Stimulated activated CD4-positive, alpha-beta T cell treated with anti-CD3 and anti-CD28 coated beads, Interleukin-4, amount 100 ng/mL, for 4 hours (primary cell): ENCODE measurements at regions not wholly inside any gene's neighbourhood (a gene's known extent, or its start where the extent isn't known, plus 50 kb on each side); places are given as distances from the start of the nearest gene placed in this dataset.

Experiments
- DNase-seq, 2 experiments: peaks; one replicate each; pipeline ENCODE4 v3.0.0-alpha.2; 2020

DNA sequence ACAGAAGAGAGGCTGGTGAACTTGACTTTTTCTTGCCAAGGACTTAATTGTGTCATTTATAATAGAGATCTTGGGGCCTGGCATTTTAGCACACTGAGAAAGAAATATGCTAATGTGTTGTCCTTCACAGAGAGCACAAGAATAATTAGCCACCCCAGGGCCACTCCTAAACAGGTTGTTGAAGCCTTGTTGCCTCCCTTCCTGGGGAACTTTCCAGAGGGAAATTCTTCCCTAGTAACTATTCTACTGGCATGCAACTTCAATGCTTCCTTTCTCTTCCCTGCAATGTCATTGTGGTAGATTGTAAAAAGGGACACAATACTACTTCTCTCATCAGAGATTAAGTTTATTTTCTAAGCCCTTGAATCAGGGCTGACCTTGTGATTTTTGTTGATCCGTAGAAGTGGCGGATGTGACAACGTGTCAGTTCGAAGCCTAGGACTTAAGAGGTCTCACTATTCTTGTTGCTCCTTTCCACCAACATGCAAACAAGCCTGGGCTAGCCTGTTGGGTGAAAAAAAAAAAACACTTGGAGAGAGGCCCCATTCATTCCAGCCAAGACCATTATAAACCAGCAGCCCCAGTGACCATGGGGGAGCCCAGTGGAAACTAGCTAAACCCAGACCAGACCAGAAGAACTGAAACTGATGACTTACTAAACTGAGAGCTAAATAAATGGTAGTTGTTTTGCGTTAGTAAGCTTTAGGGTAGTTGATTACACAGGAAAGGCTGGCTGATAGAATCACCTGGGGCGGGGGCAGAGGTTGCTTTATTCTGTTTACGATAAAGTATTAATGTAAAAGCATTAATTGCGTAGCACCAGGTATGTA is 287.2 kb downstream of the SHQ1 start:
- DNase-seq = no peak

DNA sequence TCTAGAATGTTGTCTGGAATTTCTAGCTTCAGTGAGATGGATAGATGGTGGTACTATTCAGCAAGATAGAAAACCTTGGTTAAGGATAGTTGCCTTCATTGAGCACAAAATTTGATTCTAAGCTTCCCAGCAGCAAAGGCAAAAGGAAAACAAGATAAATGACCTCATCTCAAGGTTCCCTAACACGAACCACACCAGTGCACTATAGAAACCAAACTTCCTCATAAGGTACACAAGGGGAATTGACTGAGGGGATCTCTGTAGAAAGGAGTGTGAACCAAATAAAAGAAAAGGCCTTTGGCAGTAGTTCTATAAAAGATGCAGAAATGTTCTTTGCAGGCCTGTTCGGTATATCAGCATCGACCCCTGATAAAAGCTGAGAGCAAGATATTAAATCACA is 288.9 kb downstream of the SHQ1 start:
- no peak for DNase-seq

DNA sequence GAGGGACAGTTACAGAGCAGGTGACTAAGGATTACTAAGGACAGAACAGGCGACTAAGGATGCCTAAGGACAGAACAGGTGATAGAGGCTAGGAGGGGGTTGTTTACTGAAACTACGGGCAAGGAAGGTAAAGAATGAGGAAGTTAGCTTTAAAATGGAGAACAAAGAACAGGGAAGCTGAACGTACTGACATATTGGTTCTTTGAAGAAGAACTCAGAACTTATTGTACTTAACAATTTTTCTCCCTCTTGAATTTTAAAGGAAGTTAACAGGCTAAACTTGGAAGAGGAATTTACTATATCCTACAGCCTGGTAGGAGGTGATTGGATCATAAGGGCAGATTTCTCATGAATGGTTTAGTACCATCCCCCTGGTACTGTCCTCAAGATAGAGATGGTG is 290.2 kb downstream of the SHQ1 start:
- no peak for DNase-seq

DNA sequence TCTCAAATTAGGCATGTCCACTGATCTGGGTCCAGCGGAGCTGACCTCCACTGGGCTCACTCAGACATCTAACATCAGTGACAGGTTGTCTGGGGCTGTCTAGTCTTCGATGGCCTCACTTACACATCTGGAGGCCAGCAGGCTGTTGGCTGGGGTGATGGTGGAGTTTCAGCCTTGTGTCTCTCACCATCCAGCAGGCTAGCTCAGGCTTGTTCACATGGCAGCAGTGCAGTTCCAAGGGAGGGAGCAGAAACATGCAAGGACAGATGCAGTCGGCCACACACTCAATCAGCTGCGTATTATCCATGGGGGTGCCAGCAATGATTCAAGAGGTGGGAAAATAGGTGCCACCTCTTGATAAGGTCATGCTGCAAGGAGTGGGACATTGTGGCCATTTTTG is 292.5 kb downstream of the SHQ1 start:
- no peak for DNase-seq

DNA sequence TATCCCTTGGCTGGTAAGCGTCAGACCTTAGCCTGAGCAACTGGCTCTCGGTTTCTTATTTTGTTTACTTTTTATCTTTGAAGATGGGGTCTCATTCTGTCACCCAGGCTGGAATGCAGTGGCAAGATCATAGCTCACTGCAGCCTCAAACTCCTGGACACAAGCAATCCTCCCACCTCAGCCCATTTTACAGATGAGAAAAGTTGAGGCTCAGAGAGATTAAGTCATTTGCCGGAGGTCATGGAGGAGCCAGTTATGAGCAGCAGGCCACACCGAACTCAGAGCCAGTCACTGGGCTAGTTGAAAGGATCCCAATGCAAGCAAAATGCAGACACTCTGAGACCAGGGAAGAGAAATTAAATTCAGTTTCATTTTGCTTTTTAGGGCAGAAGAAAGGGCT is 293.6 kb downstream of the SHQ1 start:
- DNase-seq = no peak

- DNase-seq = no peak
Observed at GRCh38 chr3:72553298-72553697, 294.9 kb downstream of the SHQ1 start.

DNA sequence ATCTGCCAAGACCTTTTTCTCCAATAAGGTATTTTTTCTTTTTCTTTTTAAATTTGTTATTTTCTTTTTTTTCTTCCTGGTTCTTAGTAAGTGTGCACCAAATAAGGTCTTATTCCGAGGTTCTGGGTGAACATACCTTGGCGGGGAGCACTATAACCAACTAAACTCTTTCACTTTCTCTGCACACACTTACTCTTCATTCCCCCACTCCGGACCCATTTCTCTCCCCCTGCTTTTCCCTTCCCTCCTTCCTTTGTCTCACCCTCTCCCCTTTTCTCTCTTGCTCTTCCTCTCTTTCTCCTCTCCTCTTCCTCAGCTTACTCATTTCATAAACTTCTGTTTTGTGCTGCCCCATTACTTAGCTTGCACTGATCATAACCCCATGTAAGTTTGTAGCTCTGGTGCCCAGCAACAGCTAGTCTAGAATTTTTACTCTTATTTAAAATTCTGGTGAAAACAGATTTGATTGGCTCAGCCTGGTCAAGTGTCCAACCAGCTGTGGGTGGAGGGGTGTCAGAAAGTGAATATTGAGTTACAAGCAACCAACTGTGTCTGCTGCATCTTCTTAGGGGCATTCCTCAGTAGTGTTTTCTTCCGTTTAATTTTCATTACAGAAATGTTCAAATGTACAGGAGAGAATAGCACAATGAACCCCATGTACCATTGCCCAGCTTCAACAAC is 297.5 kb downstream of the SHQ1 start:
- no peak for DNase-seq

GRCh38 chr3:72549761-72550581 is 298.3 kb downstream of the SHQ1 start:
- DNase-seq = no peak

GRCh38 chr3:72548981-72549380 is 299.3 kb downstream of the SHQ1 start:
- DNase-seq = no peak

DNA sequence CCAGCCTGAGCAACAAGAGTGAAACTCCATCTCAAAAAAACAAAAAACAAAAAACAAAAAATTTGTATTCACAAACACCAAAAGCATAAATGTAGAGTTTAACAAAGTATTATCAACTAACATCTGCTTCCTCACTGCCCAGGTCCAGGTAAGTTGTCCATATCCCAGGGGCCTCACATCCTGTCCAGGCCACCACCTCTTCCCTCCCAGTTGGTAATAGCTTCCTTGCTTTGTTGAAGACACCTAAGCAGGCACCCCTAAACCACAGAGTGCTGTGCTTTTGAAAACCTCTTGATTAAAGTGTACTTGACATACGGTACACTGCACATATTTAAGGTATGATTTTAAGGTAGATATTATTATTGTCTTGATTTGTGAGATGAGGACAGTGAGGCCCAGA is 299.8 kb downstream of the SHQ1 start:
- no peak for DNase-seq

DNA sequence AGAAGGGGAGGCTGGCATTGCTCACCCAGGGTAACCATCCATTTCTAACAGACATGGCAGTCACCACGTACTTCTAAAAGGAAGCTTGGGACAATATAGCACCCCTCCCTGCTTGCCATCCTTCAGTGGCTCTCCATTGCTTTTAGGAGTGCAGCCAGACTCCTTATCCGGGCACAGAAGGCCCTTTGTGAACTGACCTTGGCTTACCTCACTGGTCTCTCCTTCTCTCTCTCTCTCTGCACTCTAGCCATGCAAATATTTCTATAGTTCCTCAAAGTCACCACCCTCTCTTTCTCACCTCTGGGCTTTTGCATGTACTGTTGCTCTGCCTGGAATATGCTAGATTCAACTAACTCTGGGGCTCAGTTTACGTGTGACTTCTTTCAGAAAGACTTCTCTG is 301.1 kb downstream of the SHQ1 start:
- DNase-seq = no peak

DNA sequence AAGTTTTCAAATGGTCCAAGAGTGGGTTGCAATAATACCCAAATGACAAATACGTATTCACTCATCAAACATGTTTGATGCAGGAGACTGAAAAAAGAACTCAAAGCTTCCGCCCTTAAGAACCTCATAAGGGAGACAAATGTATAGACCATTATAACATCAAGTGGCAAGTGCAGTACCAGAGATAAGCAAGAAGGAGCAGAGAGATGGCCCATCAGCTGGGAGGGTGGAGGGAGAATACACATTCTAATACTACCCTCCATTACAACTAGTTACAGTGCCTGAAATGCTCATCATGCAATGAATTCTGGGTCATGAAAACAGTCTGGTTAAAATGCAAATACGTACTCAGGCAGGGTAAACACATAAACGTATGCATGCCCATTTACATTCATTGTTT is 304.0 kb downstream of the SHQ1 start:
- no peak for DNase-seq

- DNase-seq = no peak
Observed at GRCh38 chr3:72543246-72543645, 305.0 kb downstream of the SHQ1 start.

GRCh38 chr3:72542781-72543180 is 305.5 kb downstream of the SHQ1 start:
- no peak for DNase-seq

- no peak for DNase-seq
Observed at GRCh38 chr3:72539856-72540255, 308.4 kb downstream of the SHQ1 start.

GRCh38 chr3:72538070-72538745 is 310.0 kb downstream of the SHQ1 start:
- no peak for DNase-seq

GRCh38 chr3:72537448-72537847 is 310.8 kb downstream of the SHQ1 start:
- DNase-seq = no peak

GRCh38 chr3:72536878-72537267 is 311.4 kb downstream of the SHQ1 start:
- DNase-seq = no peak

DNA sequence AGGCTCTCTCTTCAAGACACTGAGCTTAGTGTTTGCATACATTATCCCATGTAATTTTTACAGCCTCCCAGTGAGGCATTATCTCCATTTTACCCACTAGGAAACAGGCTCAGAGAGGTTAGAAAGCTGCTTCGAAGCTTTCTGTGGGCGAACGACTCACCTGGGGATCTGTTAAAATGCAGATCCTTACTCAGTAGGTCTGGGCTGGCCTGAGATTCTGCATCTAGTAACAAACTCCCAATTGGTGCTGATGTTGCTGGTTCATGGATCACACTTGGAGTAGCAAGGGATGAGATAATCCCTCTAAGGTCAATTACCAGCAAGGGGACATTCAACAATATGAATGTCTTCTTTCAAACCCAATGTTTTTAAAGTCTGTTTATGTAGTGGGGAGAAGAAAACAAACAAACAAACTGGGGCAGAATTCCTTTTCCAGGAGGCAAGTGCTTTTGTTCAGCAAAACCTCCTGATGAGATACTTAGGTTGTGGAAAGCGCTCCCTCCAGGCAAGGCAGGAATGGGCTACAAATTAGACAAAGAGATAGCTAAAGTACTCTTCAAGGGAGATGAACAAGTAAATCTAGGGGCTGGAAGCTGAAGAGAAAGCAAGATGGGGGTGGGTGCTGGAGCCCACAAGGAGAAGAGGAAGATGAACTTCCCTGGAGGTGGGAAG is 311.9 kb downstream of the SHQ1 start:
- DNase-seq = no peak

GRCh38 chr3:72535772-72536171 is 312.5 kb downstream of the SHQ1 start:
- no peak for DNase-seq

DNA sequence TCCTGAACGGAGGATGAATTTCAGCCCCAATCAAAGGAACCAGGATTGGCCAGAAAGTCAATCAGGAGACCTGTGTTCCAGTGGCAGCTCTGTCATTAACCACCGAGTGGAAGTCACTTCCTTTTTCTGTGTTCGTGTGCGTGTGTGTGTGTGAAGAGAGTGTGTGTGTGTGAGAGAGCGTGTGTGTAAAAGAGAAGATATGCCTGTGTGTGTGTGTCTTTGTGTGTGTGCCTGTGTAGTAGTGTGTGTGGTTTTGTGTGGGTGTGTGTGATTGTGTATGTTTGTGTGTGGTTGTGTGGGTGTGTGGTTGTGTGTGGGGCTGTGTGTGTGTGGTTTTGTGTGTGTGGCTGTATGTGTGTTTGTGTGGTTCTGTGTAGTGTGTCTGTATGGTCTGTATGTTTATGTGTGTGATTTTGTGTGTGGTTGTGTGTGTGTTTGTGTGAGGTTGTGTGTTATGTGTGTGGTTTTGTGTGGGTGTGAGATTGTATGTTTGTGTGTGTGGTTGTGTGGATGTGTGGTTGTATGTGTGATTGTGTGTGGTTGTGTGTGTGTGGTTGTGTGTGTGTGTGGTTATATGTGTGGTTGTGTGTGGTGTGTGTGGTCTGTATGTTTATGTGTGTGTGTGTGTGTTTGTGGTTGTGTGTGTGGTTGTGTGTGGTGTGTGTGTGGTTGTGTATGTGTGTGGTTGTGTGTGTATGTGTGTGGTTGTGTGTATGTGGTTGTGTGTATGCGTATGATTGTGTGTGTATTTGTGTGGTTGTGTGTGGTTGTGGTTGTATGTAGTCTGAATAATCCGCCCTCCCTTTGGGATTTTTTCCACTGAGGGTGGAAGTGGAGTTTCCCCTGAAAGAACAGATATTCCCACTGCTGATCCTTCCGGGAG is 314.4 kb downstream of the SHQ1 start:
- no peak for DNase-seq

DNA sequence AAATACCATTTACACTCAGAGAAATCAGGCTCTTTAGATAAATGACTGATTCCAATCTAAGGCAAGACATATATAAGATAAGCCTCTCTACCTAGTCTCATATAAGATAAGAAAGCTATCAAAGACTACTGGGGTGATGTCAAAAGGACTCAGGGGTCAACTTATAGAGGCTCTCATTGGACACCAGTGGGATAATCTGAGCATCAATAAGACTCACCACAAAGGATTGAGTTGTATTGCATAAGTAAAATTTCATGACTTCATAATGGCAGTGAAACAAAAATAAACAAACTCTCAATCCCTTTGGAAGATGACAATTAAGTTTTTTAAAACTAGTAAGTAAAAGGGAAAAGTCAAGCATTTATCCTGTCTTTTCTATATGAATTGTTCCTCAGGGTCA is 317.8 kb downstream of the SHQ1 start:
- DNase-seq = no peak
